ENCODE measurements at regions not wholly inside any gene's neighbourhood (a gene's known extent, or its start where the extent isn't known, plus 50 kb on each side); places are given as distances from the start of the nearest gene placed in this dataset.

DNA sequence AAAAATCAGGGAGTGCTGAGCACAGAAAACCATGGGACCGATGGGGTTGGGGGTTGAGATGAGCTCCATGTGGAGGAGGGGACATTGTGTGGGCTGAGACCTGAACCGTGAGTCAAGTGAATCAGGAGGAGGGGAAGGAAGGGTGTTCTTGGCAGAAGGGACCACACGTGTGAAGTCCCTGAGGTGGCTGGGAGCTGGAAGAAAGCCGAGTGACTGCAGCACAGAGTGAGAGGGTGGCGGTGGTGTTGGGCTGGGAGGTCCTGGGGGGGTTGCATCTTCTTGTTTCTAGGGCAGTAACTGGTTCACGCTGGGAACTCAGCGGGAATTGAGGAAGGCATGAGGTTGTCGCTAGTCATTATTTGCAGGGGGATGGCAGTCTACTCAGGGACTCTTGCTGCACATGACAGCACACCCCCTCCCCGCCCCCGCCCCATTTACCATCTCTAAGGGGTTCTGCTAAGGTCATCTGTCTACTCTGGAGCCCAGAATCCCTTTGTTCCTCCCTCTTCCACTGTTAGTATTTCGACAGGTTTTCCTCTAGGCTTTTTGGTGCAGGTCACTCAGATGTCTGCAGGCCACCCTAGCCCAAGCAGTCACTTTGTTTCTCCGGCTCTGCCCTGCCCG, 254.3 kb downstream of the TLE3 start:
- H3K4me3 ChIP-seq, result no peak overlapping the region
- no peak overlapping the region for H3K27ac ChIP-seq
- intact Hi-C loops (cut with DNase I; ENCODE audit: low total_unique reads), result no loop called here
- no peak for TF ChIP-seq POLR2A (IDR thresholded peaks at IDR 0.05)
- no peak for TF ChIP-seq POLR2AphosphoS5 (IDR thresholded peaks at IDR 0.05)
- TF ChIP-seq, protein P1, sequence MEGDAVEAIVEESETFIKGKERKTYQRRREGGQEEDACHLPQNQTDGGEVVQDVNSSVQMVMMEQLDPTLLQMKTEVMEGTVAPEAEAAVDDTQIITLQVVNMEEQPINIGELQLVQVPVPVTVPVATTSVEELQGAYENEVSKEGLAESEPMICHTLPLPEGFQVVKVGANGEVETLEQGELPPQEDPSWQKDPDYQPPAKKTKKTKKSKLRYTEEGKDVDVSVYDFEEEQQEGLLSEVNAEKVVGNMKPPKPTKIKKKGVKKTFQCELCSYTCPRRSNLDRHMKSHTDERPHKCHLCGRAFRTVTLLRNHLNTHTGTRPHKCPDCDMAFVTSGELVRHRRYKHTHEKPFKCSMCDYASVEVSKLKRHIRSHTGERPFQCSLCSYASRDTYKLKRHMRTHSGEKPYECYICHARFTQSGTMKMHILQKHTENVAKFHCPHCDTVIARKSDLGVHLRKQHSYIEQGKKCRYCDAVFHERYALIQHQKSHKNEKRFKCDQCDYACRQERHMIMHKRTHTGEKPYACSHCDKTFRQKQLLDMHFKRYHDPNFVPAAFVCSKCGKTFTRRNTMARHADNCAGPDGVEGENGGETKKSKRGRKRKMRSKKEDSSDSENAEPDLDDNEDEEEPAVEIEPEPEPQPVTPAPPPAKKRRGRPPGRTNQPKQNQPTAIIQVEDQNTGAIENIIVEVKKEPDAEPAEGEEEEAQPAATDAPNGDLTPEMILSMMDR (IDR thresholded peaks at IDR 0.05), result no peak
- H3K36me3 ChIP-seq, result no peaks in the 10 kb centered on the region
- no peaks in the 10 kb centered on the region for H3K4me1 ChIP-seq
- H3K27me3 ChIP-seq, result no peaks in the 10 kb centered on the region
- no peak for DNase-seq (ENCODE audit: low spot score in 2 of 2)
- H3K9me3 ChIP-seq, result no peaks in the 10 kb centered on the region

GRCh38 chr15:69843900-69844304, 253.8 kb downstream of the TLE3 start:
- Histone ChIP-seq H3K27ac (no peak overlapping the region), H3K27me3 (no peaks in the 10 kb centered on the region), H3K4me3 (no peak overlapping the region), H3K9me3 (no peaks in the 10 kb centered on the region), H3K36me3 (no peaks in the 10 kb centered on the region), H3K4me1 (no peaks in the 10 kb centered on the region)
- TF ChIP-seq POLR2AphosphoS5 (IDR thresholded peaks at IDR 0.05), result no peak
- TF ChIP-seq, protein P1 (IDR thresholded peaks at IDR 0.05), result no peak
- no peak for TF ChIP-seq POLR2A (IDR thresholded peaks at IDR 0.05)
- no peak for DNase-seq (ENCODE audit: low spot score in 2 of 2)
- intact Hi-C loops (cut with DNase I; ENCODE audit: low total_unique reads), result no loop called here

DNA sequence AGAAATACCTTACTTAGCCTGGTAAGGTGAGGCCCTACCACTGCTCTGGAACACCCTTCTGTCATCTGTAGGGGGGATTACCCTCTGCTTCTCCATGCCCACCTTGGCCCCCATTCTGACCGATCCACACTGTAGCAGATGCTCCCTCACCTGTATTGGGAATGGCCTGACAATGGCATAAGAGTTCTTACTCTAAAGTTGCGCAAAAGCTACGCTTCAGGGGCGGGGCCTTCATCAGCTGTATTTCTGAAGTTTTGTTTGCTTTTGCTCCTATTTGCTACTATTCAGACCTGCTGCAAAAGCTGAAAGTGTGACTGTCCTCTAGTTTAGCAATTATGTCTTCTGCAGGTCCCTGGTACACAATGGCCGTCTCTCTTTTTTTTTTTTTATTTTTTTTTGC, 252.6 kb downstream of the TLE3 start:
- TF ChIP-seq POLR2AphosphoS5 (IDR thresholded peaks at IDR 0.05) (no peak), POLR2A (IDR thresholded peaks at IDR 0.05) (no peak)
- TF ChIP-seq, protein P1 (IDR thresholded peaks at IDR 0.05), result no peak
- Histone ChIP-seq H3K36me3 (no peaks in the 10 kb centered on the region), H3K27ac (no peak overlapping the region), H3K27me3 (no peaks in the 10 kb centered on the region), H3K9me3 (no peaks in the 10 kb centered on the region), H3K4me3 (no peak overlapping the region), H3K4me1 (no peaks in the 10 kb centered on the region)
- intact Hi-C loops (cut with DNase I; ENCODE audit: low total_unique reads), result no loop called here
- DNase-seq (ENCODE audit: low spot score in 2 of 2), result no peak

DNA sequence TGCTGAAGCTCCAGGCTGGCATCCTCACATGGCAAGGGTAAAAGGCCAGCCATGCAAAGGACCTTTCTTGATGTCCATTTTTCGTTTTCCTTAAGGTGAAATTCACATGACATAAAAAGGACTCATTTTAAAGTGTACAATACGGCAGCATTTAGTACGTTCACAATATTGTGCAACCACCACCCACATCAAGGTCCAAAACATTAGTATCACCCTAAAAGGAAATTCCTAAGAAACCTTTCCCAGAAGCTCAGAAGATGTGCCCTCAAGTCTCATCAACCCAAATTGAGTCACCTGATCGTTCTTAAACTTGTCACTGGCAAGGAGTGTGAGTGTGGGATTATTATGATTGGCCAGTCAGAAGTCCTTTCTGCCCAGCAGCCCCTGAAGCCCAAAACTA, 250.1 kb downstream of the TLE3 start:
- Histone ChIP-seq H3K36me3 (no peaks in the 10 kb centered on the region), H3K4me3 (no peak overlapping the region), H3K27me3 (no peaks in the 10 kb centered on the region), H3K9me3 (no peaks in the 10 kb centered on the region), H3K27ac (no peak overlapping the region), H3K4me1 (no peaks in the 10 kb centered on the region)
- TF ChIP-seq POLR2AphosphoS5 (IDR thresholded peaks at IDR 0.05), result no peak
- TF ChIP-seq, protein P1 (IDR thresholded peaks at IDR 0.05), result no peak
- no peak for TF ChIP-seq POLR2A (IDR thresholded peaks at IDR 0.05)
- no peak for DNase-seq (ENCODE audit: low spot score in 2 of 2)
- intact Hi-C loops (cut with DNase I; ENCODE audit: low total_unique reads), result no loop called here

DNA sequence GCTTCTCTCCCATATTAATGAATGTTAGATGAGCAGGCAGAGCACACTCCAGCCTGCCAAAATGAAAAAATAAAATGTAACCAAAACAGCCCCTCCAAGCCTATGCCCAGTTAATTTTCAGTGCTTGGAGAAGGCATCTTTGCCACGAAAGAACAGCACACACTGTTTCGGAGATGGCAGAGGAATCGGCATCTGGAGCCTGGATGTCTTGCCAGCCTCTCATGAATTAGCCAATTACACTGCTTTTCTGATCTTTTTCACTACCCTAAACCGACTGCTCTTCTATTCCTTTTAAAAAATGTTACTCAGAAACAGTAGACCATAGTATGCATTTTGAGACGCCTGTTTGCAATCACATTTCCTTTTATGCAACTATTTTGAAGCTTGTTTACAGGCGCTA, 249.6 kb downstream of the TLE3 start:
- TF ChIP-seq, protein P1 (IDR thresholded peaks at IDR 0.05), result no peak
- TF ChIP-seq POLR2A (IDR thresholded peaks at IDR 0.05) (no peak), POLR2AphosphoS5 (IDR thresholded peaks at IDR 0.05) (no peak)
- Histone ChIP-seq H3K27me3 (no peaks in the 10 kb centered on the region), H3K36me3 (no peaks in the 10 kb centered on the region), H3K4me3 (no peak overlapping the region), H3K4me1 (no peaks in the 10 kb centered on the region), H3K9me3 (no peaks in the 10 kb centered on the region), H3K27ac (no peak overlapping the region)
- intact Hi-C loops (cut with DNase I; ENCODE audit: low total_unique reads), result no loop called here
- no peak for DNase-seq (ENCODE audit: low spot score in 2 of 2)
